Activated T-helper 2 cell treated with anti-CD3 and anti-CD28 coated beads, Interferon-gamma antibody, Interleukin-2, Interleukin-4, amounts not matched to agents 10 μg/mL and 5 μg/mL and 100 μg/mL, durations not matched to agents 14 hours and 24 hours and 36 hours (primary cell): ENCODE measurements at regions not wholly inside any gene's neighbourhood (a gene's known extent, or its start where the extent isn't known, plus 50 kb on each side); places are given as distances from the start of the nearest gene placed in this dataset.

Experiments
- DNase-seq: peaks from one replicate; pipeline ENCODE4 v3.0.0; 2021; ENCODE audit warnings: low spot score
- H3K27ac Mint-ChIP-seq: one replicate; pipeline ENCODE4 v1.8.0; 2021; ENCODE audit warnings: mixed read lengths
- H3K27me3 Mint-ChIP-seq: one replicate; pipeline ENCODE4 v1.8.0; 2021; ENCODE audit warnings: low read depth, mixed read lengths
- H3K36me3 Mint-ChIP-seq: one replicate; pipeline ENCODE4 v1.8.0; 2021; ENCODE audit warnings: low read depth, mixed read lengths
- H3K4me1 Mint-ChIP-seq: one replicate; pipeline ENCODE4 v1.8.0; 2021; ENCODE audit warnings: low read depth, mixed read lengths
- H3K4me3 Mint-ChIP-seq: one replicate; pipeline ENCODE4 v1.8.0; 2021; ENCODE audit warnings: low read depth, mild to moderate bottlenecking, moderate library complexity, mixed read lengths
- H3K9me3 Mint-ChIP-seq: one replicate; pipeline ENCODE4 v1.8.0; 2021; ENCODE audit warnings: mixed read lengths
- intact Hi-C: fragments of 100-400 bp; cut with micrococcal nuclease; formaldehyde crosslinking; loops from one replicate; pipeline ENCODE4 v1.15.1; 2023

GRCh38 chr12:91622981-91623380, 440.4 kb upstream of the DCN start:
- Mint-ChIP-seq H3K4me3 (no peak overlapping the region), H3K27me3 (peaks cover 1% of the 10 kb centered on the region), H3K9me3 (peaks cover 11% of the 10 kb centered on the region), H3K36me3 (no peaks in the 10 kb centered on the region), H3K4me1 (peaks cover 3% of the 10 kb centered on the region), H3K27ac (no peak overlapping the region)
- intact Hi-C loops, result no loop called here
- no peak for DNase-seq

DNA sequence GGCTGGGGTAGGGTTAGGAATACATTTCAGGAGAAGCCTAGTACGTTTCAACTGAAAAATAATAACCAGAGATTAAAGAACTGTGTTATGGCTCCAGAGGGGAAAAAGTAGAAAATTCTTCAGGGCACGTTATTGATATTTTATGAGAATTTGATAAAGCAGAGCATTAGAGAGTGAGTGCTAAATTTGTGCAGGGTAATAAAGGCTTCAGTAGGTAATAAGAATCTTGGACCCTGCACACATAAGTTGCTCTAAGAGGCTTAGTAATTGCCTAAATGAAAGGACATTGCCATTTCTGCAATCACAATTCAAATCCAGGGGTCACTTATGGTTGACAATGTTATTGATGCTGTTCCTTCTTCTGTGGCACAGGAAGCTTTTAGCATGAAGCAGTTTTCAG, 439.4 kb upstream of the DCN start:
- no peak overlapping the region for H3K27ac Mint-ChIP-seq
- H3K9me3 Mint-ChIP-seq, result peaks cover 7% of the 10 kb centered on the region
- intact Hi-C loops, result no loop called here
- no peaks in the 10 kb centered on the region for H3K36me3 Mint-ChIP-seq
- no peak for DNase-seq
- peaks cover 1% of the 10 kb centered on the region for H3K27me3 Mint-ChIP-seq
- no peak overlapping the region for H3K4me3 Mint-ChIP-seq
- H3K4me1 Mint-ChIP-seq, result peaks cover 6% of the 10 kb centered on the region

GRCh38 chr12:91620992-91621391, 438.4 kb upstream of the DCN start:
- no peak for DNase-seq
- H3K4me3 Mint-ChIP-seq, result no peak overlapping the region
- H3K36me3 Mint-ChIP-seq, result no peaks in the 10 kb centered on the region
- peaks cover 2% of the 10 kb centered on the region for H3K9me3 Mint-ChIP-seq
- H3K27me3 Mint-ChIP-seq, result peaks cover 1% of the 10 kb centered on the region
- H3K27ac Mint-ChIP-seq, result no peak overlapping the region
- H3K4me1 Mint-ChIP-seq, result peaks cover 6% of the 10 kb centered on the region
- intact Hi-C loops, result no loop called here

DNA sequence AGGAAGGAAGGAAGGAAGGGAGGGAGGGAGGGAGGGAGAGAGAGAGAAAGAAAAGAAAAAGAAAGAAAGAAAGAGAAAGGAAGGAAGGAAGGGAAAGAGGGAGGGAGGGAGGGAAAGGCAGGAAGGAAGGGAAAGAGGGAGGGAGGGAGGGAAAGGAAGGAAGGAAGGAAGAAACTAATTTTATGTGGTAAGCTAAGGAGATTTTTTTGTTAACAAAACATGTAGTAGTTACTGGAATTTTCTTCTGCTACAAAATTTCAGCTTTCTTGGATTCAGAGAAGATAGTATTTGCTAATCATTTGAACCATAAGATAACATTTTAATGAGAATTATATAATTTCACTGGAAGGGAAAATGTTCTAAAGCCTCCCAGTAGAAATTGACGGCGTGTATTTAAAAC, 437.8 kb upstream of the DCN start:
- Mint-ChIP-seq H3K4me1 (peaks cover 6% of the 10 kb centered on the region), H3K9me3 (no peaks in the 10 kb centered on the region), H3K36me3 (no peaks in the 10 kb centered on the region), H3K27ac (no peak overlapping the region), H3K4me3 (no peak overlapping the region), H3K27me3 (peaks cover 1% of the 10 kb centered on the region)
- intact Hi-C loops, result no loop called here
- DNase-seq, result no peak

GRCh38 chr12:91618281-91618680, 435.7 kb upstream of the DCN start:
- H3K27me3 Mint-ChIP-seq, result peaks cover 1% of the 10 kb centered on the region
- no peaks in the 10 kb centered on the region for H3K9me3 Mint-ChIP-seq
- no peak for DNase-seq
- H3K27ac Mint-ChIP-seq, result no peak overlapping the region
- H3K4me1 Mint-ChIP-seq, result peaks cover 6% of the 10 kb centered on the region
- H3K36me3 Mint-ChIP-seq, result no peaks in the 10 kb centered on the region
- intact Hi-C loops, result no loop called here
- no peak overlapping the region for H3K4me3 Mint-ChIP-seq

GRCh38 chr12:91617818-91618217, 435.2 kb upstream of the DCN start:
- peaks cover 1% of the 10 kb centered on the region for H3K27me3 Mint-ChIP-seq
- no peaks in the 10 kb centered on the region for H3K9me3 Mint-ChIP-seq
- no peak for DNase-seq
- intact Hi-C loops, result no loop called here
- H3K27ac Mint-ChIP-seq, result no peak overlapping the region
- peaks cover 6% of the 10 kb centered on the region for H3K4me1 Mint-ChIP-seq
- no peaks in the 10 kb centered on the region for H3K36me3 Mint-ChIP-seq
- H3K4me3 Mint-ChIP-seq, result no peak overlapping the region

- DNase-seq, result no peak
- intact Hi-C loops, result no loop called here
- no peaks in the 10 kb centered on the region for H3K36me3 Mint-ChIP-seq
- H3K4me3 Mint-ChIP-seq, result no peak overlapping the region
- no peaks in the 10 kb centered on the region for H3K9me3 Mint-ChIP-seq
- H3K4me1 Mint-ChIP-seq, result peaks cover 6% of the 10 kb centered on the region
- no peak overlapping the region for H3K27ac Mint-ChIP-seq
- H3K27me3 Mint-ChIP-seq, result peaks cover 1% of the 10 kb centered on the region
Measured at GRCh38 chr12:91616416-91616815, 433.8 kb upstream of the DCN start.

DNA sequence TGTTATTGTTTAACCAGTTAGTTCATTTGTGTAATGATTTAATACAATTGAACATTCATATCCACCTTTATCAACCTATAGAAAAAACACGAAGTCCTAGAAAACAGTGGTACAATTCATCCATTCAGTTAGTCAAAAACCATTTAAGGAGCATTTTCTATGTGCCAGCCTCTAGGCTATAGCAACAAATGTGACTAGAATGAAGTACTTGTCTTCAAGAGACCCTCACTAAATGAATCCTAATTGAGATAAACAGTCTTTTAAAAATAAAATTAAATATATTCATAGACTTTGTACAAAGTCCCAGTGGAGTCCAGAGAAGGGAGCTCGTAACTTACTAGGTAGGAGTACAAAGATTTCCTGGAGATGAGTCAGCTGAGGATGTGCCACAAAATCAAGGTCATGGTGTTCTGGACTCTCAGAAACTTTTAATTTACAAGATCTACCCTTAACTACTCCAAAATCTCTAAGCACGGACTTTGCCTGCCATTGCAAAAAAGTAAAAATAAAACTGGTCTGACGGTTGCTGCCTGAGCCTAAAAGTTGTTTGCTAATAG, 430.7 kb upstream of the DCN start:
- Mint-ChIP-seq H3K27ac (no peak overlapping the region), H3K4me3 (no peak overlapping the region), H3K36me3 (no peaks in the 10 kb centered on the region), H3K27me3 (no peaks in the 10 kb centered on the region), H3K9me3 (no peaks in the 10 kb centered on the region), H3K4me1 (peaks cover 6% of the 10 kb centered on the region)
- DNase-seq, result no peak
- intact Hi-C loops, result no loop called here

GRCh38 chr12:91610561-91610960, 427.9 kb upstream of the DCN start:
- no peak overlapping the region for H3K4me3 Mint-ChIP-seq
- DNase-seq, result no peak
- no peaks in the 10 kb centered on the region for H3K36me3 Mint-ChIP-seq
- intact Hi-C loops, result no loop called here
- no peak overlapping the region for H3K27ac Mint-ChIP-seq
- H3K27me3 Mint-ChIP-seq, result no peaks in the 10 kb centered on the region
- H3K9me3 Mint-ChIP-seq, result no peaks in the 10 kb centered on the region
- H3K4me1 Mint-ChIP-seq, result no peaks in the 10 kb centered on the region

GRCh38 chr12:91609283-91609682, 426.7 kb upstream of the DCN start:
- Mint-ChIP-seq H3K4me1 (no peaks in the 10 kb centered on the region), H3K27me3 (no peaks in the 10 kb centered on the region), H3K4me3 (no peak overlapping the region), H3K36me3 (no peaks in the 10 kb centered on the region), H3K27ac (no peak overlapping the region), H3K9me3 (no peaks in the 10 kb centered on the region)
- intact Hi-C loops, result no loop called here
- no peak for DNase-seq

- no peaks in the 10 kb centered on the region for H3K4me1 Mint-ChIP-seq
- H3K27me3 Mint-ChIP-seq, result no peaks in the 10 kb centered on the region
- no peaks in the 10 kb centered on the region for H3K9me3 Mint-ChIP-seq
- no peak for DNase-seq
- H3K36me3 Mint-ChIP-seq, result no peaks in the 10 kb centered on the region
- intact Hi-C loops, result no loop called here
- H3K27ac Mint-ChIP-seq, result no peak overlapping the region
- no peak overlapping the region for H3K4me3 Mint-ChIP-seq
Measured at GRCh38 chr12:91608542-91608941, 425.9 kb upstream of the DCN start.

DNA sequence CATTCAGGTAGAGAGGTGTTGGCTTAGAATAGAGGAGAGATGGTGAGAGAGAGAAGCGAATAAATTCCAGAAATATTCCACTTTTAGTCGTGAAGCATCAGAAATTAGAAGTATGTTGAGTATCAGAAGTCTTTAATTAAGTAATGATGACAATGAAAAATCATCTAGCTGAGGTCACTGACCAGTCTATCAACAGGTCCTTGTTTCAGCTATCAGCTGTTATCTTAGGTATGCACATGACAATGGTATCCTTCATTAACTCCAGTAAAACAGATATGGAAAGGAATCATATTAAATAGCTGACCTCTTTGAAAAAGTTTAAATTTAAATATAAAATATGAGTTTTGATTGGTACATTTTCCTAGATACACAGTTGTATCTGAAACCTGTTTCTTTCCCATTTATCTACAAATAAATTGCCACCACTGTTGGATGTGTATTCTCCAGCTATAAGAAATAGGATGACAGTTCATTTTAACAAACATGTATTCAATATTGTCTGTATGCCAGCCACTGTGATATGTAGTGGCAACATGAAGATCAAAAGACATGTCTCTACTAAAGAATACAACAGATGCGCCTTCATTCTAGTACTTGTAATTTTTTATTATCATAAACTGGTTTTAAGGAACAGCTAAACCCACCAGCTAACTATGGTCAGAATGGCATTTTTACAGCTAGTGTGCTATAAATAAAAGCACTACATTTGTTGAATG, 424.2 kb upstream of the DCN start:
- no peak for DNase-seq
- Mint-ChIP-seq H3K27ac (no peak overlapping the region), H3K9me3 (no peaks in the 10 kb centered on the region), H3K36me3 (no peaks in the 10 kb centered on the region), H3K4me1 (no peaks in the 10 kb centered on the region), H3K27me3 (no peaks in the 10 kb centered on the region), H3K4me3 (no peak overlapping the region)
- intact Hi-C loops, result no loop called here

DNA sequence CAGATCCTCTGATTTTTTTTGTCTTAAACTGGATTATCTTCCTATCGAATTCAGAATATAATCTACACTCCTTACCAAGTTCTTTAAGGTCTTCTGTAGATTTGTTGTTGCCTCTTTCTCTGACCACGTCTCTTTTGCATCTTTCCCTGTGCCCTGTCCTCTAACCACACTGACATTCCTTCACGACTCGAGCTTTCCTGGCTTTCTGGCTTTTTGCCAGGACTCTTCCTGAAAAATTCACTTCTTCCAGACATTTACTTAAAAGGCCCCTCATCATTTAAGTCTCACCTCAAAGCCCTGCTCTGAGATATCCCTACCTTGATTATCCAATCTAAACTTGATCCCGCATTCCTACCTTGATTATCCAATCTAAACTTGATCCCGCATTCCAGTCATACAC, 422.3 kb upstream of the DCN start:
- no peaks in the 10 kb centered on the region for H3K27me3 Mint-ChIP-seq
- intact Hi-C loops, result no loop called here
- peaks cover 5% of the 10 kb centered on the region for H3K9me3 Mint-ChIP-seq
- no peaks in the 10 kb centered on the region for H3K4me1 Mint-ChIP-seq
- DNase-seq, result no peak
- H3K4me3 Mint-ChIP-seq, result no peak overlapping the region
- H3K36me3 Mint-ChIP-seq, result no peaks in the 10 kb centered on the region
- H3K27ac Mint-ChIP-seq, result no peak overlapping the region

- Mint-ChIP-seq H3K4me3 (no peak overlapping the region), H3K27me3 (no peaks in the 10 kb centered on the region), H3K36me3 (no peaks in the 10 kb centered on the region), H3K9me3 (peaks cover 13% of the 10 kb centered on the region), H3K4me1 (no peaks in the 10 kb centered on the region), H3K27ac (no peak overlapping the region)
- intact Hi-C loops, result no loop called here
- DNase-seq, result no peak
Measured at GRCh38 chr12:91603060-91603459, 420.4 kb upstream of the DCN start.
